ENCODE measurements at regions not wholly inside any gene's neighbourhood (a gene's known extent, or its start where the extent isn't known, plus 50 kb on each side); places are given as distances from the start of the nearest gene placed in this dataset.
"Not testable (repeated sequence)": the region's sequence is repeated elsewhere in the genome, so short reads cannot be mapped to it uniquely, and the experiment has no call there.

- no peak for TF ChIP-seq CTCF (IDR thresholded peaks at IDR 0.05; ENCODE audit: borderline replicate concordance, control extremely low read depth, extremely low read depth, insufficient read depth, missing control alignments)
- no peak for DNase-seq (ENCODE audit: low spot score)
- in situ Hi-C loops (cut with MboI; ENCODE audit: low sequenced_read_pairs, unreplicated experiment), result no loop called here
Measured at GRCh38 chr2:207227749-207228145, 62.0 kb upstream of the KLF7 start.

- DNase-seq (ENCODE audit: low spot score), result no peak
- in situ Hi-C loops (cut with MboI; ENCODE audit: low sequenced_read_pairs, unreplicated experiment), result no loop called here
- no peak for TF ChIP-seq CTCF (IDR thresholded peaks at IDR 0.05; ENCODE audit: borderline replicate concordance, control extremely low read depth, extremely low read depth, insufficient read depth, missing control alignments)
Measured at GRCh38 chr2:207228402-207228801, 62.7 kb upstream of the KLF7 start.

GRCh38 chr2:207229161-207229560 lies 63.4 kb upstream of the KLF7 start:
- no peak for DNase-seq (ENCODE audit: low spot score)
- in situ Hi-C loops (cut with MboI; ENCODE audit: low sequenced_read_pairs, unreplicated experiment), result no loop called here
- no peak for TF ChIP-seq CTCF (IDR thresholded peaks at IDR 0.05; ENCODE audit: borderline replicate concordance, control extremely low read depth, extremely low read depth, insufficient read depth, missing control alignments)

GRCh38 chr2:207230261-207231105 lies 64.7 kb upstream of the KLF7 start:
- in situ Hi-C loops (cut with MboI; ENCODE audit: low sequenced_read_pairs, unreplicated experiment), result no loop called here
- TF ChIP-seq CTCF (IDR thresholded peaks at IDR 0.05; ENCODE audit: borderline replicate concordance, control extremely low read depth, extremely low read depth, insufficient read depth, missing control alignments), result no peak
- peak; percentile 25 for DNase-seq (ENCODE audit: low spot score)

- no peak for DNase-seq (ENCODE audit: low spot score)
- TF ChIP-seq CTCF (IDR thresholded peaks at IDR 0.05; ENCODE audit: borderline replicate concordance, control extremely low read depth, extremely low read depth, insufficient read depth, missing control alignments), result no peak
- in situ Hi-C loops (cut with MboI; ENCODE audit: low sequenced_read_pairs, unreplicated experiment), result no loop called here
Measured at GRCh38 chr2:207231106-207231865, 65.5 kb upstream of the KLF7 start.

GRCh38 chr2:207231967-207232366 lies 66.2 kb upstream of the KLF7 start:
- no peak for DNase-seq (ENCODE audit: low spot score)
- TF ChIP-seq CTCF (IDR thresholded peaks at IDR 0.05; ENCODE audit: borderline replicate concordance, control extremely low read depth, extremely low read depth, insufficient read depth, missing control alignments), result no peak
- in situ Hi-C loops (cut with MboI; ENCODE audit: low sequenced_read_pairs, unreplicated experiment), result no loop called here

- DNase-seq (ENCODE audit: low spot score); in situ Hi-C loops (cut with MboI; ENCODE audit: low sequenced_read_pairs, unreplicated experiment): not testable (repeated sequence)
Measured at GRCh38 chr2:207233141-207233540, 67.4 kb upstream of the KLF7 start.
